Iris pigment epithelial cell (primary cell): ENCODE measurements at regions not wholly inside any gene's neighbourhood (a gene's known extent, or its start where the extent isn't known, plus 50 kb on each side); places are given as distances from the start of the nearest gene placed in this dataset.

Source experiments
- DNase-seq: peaks from one replicate; pipeline ENCODE4 v3.0.0-alpha.2; 2011; ENCODE audit warnings: low read depth

DNA sequence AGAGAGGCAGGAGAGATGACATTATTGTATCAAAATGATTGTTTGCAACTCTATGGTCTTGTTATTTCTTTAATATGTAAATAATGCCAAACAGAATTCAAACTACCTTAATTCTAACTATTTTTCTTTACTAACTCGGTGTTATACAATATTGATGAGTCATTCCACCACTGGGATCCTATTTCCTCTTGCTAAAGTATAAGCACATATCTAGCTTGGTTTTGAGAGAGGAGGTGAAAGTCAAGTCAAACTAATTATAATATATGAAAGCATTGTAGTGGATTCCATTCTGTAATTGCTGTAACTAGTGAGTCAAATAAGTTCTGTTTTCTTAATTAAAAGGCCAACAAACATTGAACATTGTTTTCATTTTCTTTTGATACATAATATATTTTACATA lies 837.6 kb downstream of the PDHA2 start:
- DNase-seq = peak; percentile 80

DNA sequence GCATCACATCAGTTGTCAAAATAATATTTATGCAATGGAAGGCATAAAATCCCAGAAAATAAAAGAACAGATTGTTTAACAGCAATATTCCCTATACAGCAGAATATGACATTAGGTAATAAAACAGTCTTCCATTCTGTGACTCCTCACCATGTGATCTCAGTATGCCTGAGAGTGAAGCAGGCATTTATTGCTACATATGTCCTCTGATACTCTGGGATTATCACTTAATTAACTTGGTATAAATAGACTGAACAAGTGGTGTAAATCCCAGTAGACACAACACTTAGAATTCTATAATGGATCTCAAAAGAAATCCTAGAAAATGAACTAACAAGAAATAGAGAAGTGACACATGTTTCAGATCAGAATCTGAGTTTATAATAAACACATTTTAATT lies 841.3 kb downstream of the PDHA2 start:
- DNase-seq = no peak

DNA sequence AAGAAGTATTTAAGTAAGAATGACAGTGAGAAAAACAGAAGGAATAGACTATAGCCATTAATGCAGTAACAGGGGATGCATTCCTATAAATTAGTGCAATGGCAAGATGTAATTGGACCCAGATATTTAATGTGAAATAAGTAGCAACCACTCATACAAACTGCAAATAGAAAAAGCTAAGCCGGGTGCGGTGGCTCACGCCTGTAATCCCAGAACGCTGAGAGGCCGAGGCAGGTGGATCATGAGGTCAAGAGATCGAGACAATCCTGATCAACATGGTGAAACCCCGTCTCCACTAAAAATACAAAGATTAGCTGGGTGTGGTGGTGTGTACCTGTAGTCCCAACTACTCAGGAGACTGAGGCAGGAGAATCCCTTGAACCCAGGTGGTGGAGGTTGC lies 845.8 kb downstream of the PDHA2 start:
- DNase-seq = no peak

DNA sequence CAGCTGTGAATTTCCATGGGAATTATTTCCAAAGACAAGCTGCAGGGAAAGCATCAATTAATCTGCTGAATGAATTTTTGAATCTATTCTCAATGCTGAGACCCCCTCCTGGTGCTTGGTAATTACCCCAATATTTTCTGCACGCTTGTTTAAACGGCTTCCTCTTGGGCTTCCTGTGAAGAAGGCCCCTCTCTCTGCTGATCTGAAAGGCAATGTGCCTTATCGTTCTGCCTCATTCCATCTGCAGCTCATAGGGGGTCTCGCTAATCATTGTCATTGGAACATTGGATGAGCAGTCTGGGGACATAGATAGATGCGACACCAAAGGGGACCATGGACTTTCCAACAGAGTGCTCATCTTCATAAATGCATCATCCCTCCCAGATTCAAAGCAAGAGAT lies 851.6 kb downstream of the PDHA2 start:
- no peak for DNase-seq

DNA sequence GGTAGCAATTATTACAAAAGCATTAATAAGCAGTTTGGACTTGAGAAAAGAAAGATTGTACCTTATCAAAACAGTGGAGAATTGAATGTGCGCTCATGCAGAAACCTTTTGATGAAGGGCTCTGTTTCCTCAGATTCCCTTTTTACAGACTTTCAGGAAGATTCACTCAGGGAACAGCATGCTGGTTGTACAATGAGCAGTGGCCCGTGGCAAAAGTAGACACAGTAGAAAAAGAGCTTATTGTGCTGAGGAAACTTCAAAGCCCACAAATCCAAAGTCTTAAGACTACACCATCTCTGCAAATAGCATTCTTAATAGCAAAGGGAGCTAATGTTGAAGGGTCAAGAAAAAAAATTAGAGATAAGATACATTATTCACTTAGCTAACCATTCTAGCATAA lies 858.9 kb downstream of the PDHA2 start:
- no peak for DNase-seq

DNA sequence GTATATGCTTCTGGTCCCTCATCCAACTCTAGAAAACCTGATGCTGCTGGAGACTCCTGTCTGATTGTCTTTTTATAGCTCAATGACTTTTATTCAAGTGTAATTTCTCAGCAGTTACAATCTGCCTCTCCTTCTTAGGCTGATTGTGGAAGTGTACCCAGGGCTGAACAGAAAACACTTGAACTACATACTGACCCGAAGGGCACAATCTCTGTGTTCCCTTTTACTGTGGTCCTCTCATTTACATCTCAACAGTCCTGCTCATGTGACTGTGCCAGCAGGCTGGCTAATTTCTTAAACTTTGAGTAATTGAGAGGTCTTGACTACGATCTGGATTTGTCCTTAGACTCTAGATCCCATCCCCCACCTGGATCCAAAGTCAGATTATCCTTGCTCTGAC lies 863.4 kb downstream of the PDHA2 start:
- DNase-seq = no peak

DNA sequence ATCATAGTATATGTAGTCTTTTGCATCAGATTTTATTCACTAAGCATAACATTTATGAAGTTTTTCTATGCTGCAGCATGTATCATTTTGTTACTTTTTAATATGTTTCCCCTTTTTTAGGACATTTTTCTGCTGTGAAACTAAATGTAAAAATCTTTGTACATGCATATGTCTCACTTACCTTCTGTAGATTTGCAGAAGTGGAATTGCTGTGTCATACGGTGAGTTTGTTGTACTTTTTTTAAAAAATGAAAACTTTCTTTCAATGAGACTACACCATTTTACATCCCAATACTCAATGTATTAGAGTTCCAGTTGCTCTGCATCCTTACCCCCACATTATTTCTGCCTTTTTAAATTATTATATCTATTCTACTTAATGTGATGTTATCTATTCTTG lies 868.9 kb downstream of the PDHA2 start:
- no peak for DNase-seq

DNA sequence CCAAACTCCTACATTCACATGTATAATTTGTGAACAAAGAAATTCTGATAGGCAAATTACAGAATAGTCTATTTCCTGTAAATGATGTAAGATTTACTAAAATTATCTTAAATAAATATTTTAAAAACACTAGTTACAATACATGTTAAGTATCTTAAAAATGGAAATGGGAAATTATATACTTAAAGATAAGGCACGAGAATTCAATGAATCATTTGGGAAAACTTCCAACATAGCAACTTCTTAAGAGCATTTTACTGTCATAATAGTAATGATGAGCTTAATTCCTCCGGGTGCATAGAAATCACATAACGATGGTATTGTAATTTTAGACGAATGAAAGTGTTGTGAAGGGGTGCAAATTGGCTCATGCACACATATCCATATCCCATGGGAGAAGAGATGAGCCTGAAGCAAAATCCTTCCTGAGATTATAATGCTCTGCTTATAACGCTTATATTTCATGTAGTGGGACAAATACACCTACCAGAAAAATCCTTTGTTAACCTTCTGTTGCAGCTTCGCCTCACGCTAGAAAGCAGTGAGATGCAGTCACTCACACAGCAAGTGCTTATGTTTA lies 873.5 kb downstream of the PDHA2 start:
- DNase-seq = peak; percentile 52

DNA sequence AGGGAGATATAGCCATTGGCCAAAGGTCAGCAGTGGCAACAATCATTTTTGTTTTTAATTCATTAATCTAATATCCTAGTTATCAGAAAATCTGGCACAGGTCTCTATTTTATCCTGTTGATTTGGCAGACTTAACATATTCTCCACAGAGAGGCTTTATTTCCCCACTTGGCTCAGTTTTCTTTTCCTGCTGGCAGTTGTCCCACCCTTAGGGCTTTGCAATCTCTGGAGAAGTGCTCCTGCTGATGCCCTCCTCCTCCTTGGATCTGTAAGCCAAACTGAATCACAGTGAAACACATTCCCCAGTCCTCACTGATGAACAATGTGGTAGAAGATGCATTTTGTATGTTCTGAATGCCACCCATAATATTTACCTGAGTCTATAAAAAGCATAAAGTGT lies 889.7 kb downstream of the PDHA2 start:
- DNase-seq = peak; percentile 25

DNA sequence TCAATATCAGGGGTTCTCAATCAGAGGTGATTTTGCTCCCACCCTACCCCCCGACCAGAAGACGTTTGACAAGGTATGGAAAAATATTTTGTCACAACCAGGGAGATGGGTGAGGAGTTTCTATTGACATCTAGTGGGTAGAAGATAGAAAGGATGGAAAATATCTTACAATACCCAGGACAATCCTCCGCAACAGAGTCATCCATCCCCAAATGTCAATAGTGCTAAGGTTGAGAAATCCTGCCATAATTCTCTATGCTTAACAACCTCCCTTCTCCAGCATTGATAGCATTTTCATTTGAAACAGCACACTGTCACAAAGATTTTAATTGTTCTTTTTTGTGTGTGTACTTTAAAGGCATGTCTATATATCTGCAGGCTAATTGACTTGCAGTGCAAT lies 890.5 kb downstream of the PDHA2 start:
- no peak for DNase-seq

DNA sequence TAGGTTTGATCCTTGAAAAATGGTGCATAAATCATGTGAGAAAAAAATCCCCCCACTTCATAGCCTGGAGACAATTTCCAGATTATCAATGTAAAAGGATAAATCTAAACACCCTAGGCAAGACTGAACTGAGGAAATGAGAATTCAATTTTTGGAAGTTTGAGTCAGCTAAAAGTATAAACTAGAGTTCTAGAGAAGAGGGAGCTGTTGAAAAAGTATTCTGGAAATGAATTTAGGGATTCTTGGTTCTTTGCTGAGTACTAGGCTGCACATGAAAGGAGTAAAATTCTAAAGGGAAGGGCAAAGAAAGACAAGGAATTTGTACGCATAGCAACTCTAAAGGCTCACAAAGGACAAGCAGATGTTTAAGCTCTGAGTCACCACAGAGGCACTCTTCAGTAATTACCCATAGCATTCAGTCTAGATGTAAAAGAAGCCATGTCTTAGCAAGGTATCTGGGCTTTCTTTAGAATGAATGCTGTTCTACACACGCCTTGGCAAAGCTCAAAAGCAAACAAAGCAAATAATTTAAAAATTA lies 896.5 kb downstream of the PDHA2 start:
- DNase-seq = peak; percentile 88

DNA sequence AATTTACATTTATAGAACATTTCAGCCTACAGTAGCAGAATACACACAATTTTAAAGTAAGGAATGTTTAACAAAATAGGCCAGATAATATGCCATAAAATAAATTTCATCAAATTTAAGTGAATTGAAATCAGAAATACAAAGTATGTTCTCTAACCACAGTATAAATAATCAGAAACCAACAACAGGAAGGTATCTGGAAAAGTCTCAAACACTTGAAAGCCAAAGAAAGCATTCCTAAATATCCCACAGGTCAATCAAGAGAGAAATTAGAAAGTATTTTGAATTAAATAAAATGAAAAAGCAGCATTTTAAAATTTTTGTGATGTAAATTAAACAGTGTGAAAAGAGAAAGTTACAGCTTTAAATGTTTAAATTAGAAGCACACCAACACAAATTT lies 899.2 kb downstream of the PDHA2 start:
- DNase-seq = peak; percentile 20

DNA sequence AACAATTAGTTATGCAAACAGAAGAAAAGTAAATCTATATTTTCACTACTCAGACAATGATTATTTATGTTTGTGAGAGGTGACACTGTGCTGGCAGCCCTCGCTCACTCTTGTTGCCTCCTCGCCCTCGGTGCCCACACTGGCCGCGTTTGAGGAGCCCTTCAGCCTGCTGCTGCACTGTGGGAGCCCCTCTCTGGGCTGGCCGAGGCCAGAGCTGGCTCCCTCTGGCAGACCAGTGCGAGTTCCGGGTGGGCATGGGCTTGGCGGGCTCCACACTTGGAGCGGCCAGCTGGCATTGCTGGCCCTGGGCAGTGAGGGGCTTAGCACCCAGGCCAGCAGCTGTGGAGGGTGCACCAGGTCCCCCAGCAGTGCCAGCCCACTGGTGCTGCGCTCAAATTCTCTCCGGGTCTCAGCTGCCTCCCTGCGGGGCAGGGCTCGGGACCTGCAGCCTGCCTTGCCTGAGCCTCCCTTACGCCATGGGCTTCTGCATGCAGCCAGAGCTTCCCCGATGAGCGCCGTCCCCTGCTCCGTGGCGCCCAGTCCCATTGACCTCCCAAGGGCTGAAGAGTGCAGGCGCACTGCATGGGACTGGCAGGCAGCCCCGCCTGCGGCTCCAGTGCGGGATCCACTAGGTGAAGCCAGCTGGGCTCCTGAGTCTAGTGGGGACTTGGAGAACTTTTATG lies 902.6 kb downstream of the PDHA2 start:
- DNase-seq = no peak

DNA sequence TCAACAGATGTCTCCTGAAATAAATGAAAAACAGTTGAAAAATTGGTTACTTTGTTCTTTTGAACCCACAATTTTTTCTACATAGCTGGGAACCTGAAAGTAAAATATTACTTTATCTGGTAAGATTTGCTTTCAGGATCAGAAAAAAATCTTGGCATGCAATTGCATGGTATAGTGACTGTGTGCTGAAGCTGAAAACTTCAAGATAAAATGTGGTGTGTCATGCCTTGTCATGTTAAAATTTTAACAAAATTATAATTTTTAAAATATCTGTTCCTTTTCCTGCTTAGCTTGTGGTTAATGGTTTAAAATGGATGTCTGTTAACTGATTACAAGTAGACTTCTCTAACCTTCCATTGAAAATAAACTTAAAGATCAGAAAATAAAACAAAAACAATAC lies 904.8 kb downstream of the PDHA2 start:
- no peak for DNase-seq

DNA sequence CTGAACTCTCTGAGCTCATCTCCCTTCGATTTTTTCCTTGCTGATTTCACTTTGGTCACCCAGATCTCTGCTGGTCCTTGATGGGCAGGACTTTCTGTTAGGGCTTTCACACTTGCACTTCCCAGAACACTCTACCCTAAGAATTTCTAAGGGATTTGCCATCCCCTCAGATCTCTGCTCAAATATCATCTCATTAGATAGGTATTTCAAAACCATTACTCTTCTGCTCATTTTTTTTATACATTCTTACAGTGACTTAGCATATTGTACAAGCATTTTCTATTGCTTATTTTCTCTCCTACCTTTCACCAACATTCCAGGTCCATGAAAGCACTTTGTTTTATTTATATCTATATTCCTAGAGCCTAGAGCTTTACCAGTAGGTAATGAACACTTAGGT lies 913.3 kb downstream of the PDHA2 start:
- peak; percentile 23 for DNase-seq

DNA sequence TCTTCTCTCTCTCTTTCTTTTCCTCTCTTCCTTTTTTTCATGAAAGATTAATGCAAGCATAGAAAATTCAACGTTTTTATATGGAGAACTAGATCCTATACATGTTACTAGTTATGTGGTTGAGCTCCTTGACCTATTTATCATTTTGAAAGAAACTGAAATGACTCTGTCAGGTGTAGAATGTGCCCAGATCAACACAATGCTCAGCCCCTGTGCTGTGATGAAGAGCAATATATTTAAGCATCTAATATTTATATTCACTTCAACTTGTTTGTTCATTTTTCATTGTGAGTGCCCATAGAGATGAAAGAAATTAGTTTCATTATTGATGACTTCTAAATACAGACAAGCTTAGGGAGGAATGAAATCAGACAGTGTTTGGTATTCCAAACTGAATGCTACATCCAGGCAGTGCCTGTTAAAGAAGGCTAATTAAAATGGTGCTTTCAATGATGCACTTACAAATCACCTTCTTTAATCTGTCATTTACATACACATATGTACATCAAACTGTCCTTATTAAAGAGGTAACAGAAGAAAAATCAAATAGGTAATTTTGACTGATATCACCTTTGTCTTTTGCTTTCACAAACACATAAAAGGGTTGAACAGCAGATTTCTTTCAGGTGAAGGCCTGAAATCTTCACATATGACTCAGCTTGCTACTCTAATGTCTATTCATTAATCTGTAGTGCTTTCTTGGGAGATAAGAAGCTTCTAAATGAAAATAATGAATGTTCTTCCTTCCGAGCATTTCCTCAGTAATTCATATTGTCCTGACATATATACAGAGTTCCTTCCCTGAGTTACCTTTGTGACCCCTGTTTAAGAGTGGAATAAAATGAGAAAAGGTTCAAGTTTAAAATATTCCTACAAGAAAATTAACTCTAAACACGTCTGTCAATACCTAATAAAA lies 915.9 kb downstream of the PDHA2 start:
- DNase-seq = no peak

DNA sequence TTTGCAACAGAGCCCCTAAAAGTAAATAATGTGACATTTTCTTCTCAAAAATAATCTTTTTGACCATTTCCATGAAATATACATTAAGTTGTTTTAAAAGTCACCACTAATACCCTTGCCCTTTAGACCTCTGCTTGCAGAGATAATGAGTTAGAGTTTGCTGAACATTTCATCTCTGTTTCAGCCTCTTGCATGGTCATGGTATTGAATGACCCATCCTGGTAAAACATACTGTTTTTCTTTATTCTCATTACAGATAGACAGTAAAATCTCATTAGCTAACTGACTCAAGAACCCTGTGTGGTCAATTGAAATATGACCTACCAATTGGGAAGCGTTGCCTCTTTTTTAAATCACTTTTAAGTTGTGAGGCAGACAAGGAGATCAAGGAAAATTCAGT lies 916.7 kb downstream of the PDHA2 start:
- no peak for DNase-seq

DNA sequence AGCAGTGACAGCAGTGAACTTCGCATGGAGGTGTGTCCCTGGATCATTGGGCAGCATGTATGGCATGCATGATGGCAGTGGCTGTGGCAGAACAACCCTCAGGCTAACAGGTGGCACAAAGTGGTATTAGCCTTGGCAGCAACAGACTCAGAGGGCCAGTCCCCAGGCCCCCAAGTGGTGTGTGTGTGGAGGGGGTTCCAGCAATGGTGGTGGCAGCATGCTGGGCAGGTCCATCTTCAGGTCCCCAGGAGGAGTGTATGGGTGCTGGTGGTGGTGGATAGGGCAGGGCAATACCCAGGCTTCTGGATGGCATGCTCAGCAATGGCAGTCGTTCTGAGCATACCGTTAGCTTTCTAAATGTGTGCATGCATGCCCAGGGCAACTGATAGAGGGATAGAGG lies 923.7 kb downstream of the PDHA2 start:
- no peak for DNase-seq

DNA sequence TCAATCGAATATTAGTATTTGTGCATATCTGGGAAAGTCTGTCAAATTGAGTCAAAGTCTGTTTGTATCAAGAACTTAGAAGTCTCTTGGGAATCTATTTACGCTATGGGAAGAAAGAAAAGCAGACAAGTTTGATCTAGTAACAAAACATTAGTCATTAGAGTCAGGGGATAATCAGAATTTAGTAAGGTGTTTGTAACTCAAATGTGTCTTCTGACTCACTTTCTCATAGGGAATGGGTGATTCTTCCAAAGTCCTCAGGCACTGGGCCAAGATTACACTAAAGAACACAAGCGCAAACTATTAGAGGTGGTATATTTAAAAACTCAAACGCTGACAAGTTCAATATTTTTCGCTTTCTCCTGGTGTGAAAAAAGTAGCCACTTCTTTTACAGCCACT lies 926.5 kb downstream of the PDHA2 start:
- DNase-seq = peak; percentile 27

DNA sequence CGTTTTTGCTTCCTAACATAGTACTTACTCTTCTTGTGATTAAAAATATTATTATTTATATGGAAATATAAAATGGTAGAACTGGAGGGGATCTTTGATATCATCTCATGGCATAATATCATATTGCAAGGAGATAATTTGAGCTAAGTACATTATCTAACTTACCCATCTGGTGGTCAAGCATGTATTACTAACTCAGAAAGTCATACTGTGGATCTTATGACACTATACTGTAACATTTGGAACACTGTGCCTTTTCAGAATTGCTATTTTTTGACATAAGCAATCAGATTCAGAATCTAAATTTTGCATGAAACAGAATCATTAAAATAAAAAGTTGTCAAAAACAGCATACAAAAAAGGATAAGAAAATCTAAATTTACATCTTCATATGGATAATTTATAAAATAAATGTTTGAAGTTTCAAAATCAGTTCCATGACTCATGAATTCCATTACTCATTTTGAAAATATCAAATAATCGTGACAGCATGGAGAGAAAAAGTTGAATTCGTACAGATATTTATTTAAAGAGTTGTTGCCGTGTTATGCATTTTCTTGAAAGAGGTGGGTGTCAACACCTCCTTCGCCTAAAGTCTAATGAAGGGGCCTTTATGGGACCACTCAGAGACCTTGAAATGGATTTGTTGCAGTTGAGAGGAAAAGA lies 928.1 kb downstream of the PDHA2 start:
- peak; percentile 67 for DNase-seq

DNA sequence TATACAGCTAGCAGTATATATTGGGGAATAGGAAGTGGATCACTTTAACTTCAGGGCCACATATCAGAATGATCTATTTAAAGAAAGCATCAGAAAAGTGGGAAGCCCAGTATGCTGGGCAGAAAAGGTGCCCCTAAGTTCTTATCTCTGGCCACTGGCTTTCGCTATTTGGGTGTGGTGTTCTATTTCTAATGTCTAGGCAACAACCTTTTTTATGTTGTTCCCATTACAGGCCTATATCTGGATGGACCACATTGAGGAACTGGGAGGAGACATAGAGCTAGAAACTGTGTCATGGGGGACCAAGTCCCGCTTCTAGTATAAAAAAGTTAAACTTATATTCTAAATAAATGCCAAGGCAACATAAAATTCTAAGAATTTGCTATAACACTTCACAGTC lies 935.6 kb downstream of the PDHA2 start:
- DNase-seq = no peak

DNA sequence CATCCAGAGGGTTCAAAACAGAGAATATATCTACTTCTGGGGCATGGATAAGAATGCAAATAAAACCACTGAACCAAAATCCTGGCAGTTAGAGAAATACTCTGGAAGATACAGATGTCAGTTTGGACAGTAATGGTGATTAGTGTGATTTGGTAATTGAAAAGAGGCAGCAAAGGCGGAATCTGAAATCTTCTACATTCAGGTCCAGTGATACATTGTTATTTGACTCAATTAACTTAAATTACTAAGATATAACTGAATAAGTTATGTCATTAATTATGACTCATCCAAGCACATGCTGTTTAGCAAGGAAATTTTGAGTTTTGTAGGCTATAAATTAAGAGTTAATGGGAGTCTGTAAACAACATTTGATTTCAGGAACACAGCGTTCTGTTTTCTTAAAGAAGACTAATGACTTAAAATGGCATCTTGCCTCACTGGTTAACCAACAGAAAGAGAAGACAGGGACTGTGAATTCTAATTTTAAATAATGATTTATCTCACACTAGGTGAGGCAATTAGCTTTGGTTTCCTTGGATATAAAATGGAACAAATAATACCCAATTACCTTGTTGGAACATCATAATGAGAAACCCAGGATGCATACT lies 937.1 kb downstream of the PDHA2 start:
- no peak for DNase-seq
